IPS DF 6.9 (cell line): ENCODE measurements at regions not wholly inside any gene's neighbourhood (a gene's known extent, or its start where the extent isn't known, plus 50 kb on each side); places are given as distances from the start of the nearest gene placed in this dataset.

ENCODE experiments used
- DNase-seq: peaks from one replicate; pipeline ENCODE4 v3.0.0-alpha.2; 2013; ENCODE audit warnings: low read depth, low spot score
- H3K27ac ChIP-seq: one replicate; pipeline ENCODE4 v1.5.1; 2013; ENCODE audit warnings: low read length, control low read depth
- H3K27me3 ChIP-seq: 2 replicates; pipeline ENCODE4 v1.6.1; 2013; ENCODE audit warnings: mild to moderate bottlenecking, low read length; ENCODE audit not compliant: control insufficient read depth, insufficient read depth
- H3K36me3 ChIP-seq: 2 replicates; pipeline ENCODE4 v1.6.1; 2013; ENCODE audit warnings: low read length; ENCODE audit not compliant: control insufficient read depth, insufficient read depth
- H3K4me1 ChIP-seq: 2 replicates; pipeline ENCODE4 v1.6.1; 2013; ENCODE audit warnings: low read length; ENCODE audit not compliant: control insufficient read depth, insufficient read depth
- H3K4me3 ChIP-seq: 2 replicates; pipeline ENCODE4 v1.5.1; 2013; ENCODE audit warnings: mild to moderate bottlenecking, low read length
- H3K9me3 ChIP-seq: 2 replicates; pipeline ENCODE4 v1.6.1; 2013; ENCODE audit warnings: low read length, inconsistent platforms; ENCODE audit not compliant: control insufficient read depth, insufficient read depth
- WGBS: extraction: QIAGEN DNeasy Blood & Tissue Kit; methylation state at CpG from one replicate; pipeline ENCODE4 v1.1.7; 2013; ENCODE audit warnings: mixed read lengths, missing lambda C conversion rate; ENCODE audit not compliant: insufficient read length, insufficient coverage; 5-methylcytosine and 5-hydroxymethylcytosine counted together

DNA sequence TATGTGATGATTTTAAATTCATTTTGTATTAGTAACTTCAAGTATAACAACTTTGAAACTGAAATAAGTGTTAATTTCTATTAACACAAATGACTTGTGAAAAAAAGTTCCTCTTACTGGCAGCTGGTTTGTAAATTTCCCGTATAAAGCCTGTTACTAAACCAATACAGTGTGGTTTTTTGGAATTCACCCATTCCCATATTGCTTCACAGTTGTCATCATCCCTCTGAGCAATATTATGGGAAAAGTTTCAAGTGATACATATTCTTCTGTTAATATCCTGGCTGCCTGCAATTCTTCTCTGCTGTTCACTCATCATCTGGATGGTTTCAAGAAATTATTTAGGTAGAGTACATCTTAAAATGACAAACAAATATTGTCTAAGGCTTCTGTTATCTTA is 1185.1 kb upstream of the C9orf72 start:
- H3K4me1 ChIP-seq, result no peaks in the 10 kb centered on the region
- no CpG with 5 or more reads among the region's 1 CpG for WGBS
- no peaks in the 10 kb centered on the region for H3K27me3 ChIP-seq
- H3K4me3 ChIP-seq, result no peak overlapping the region
- H3K36me3 ChIP-seq, result no peaks in the 10 kb centered on the region
- H3K27ac ChIP-seq, result no peak overlapping the region
- DNase-seq, result no peak
- H3K9me3 ChIP-seq, result no peaks in the 10 kb centered on the region

DNA sequence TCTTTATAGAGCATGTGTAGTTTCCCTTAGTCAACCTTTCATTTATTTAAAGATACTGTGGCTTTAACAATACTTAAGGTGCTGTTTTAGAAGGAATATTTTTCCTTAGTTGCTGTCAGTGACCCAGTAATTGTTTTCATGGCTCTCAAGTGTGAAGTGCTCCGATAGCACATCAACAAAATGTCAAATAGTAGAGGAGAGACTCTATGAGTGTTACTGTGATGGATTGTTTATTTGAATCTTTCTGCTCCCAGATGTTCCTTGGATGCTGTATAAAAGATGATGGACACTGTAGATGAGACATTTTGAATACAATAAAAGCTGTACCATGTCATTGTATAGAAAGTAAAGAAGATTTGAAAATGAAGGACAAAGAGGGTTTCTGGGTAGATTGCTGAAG is 1185.7 kb upstream of the C9orf72 start:
- Histone ChIP-seq H3K4me1 (no peaks in the 10 kb centered on the region), H3K27me3 (no peaks in the 10 kb centered on the region), H3K36me3 (no peaks in the 10 kb centered on the region), H3K27ac (no peak overlapping the region), H3K4me3 (no peak overlapping the region), H3K9me3 (no peaks in the 10 kb centered on the region)
- WGBS, result no CpG with 5 or more reads among the region's 1 CpG
- DNase-seq, result no peak

DNA sequence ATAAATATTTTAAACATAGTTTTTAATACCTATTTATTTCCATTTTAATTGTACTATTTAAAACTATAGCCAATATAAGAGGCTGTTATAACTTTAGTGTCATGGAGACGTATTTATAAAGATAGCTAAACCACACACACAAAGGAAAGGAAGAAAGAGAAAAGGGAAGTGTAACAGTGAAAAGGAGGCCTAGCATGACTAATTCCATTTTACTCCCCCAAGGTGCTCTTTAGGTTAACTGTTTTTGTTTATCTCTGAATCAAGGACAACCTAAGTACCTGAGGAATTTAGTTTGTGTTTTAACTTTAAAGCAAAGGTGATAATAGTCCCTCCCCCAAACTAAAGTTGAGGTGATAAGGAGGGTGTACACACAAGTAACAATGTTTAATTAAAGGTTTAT is 1188.9 kb upstream of the C9orf72 start:
- no peak for DNase-seq
- H3K9me3 ChIP-seq, result no peaks in the 10 kb centered on the region
- no peaks in the 10 kb centered on the region for H3K27me3 ChIP-seq
- no CpG with 5 or more reads among the region's 1 CpG for WGBS
- no peaks in the 10 kb centered on the region for H3K36me3 ChIP-seq
- no peak overlapping the region for H3K27ac ChIP-seq
- no peak overlapping the region for H3K4me3 ChIP-seq
- no peaks in the 10 kb centered on the region for H3K4me1 ChIP-seq

DNA sequence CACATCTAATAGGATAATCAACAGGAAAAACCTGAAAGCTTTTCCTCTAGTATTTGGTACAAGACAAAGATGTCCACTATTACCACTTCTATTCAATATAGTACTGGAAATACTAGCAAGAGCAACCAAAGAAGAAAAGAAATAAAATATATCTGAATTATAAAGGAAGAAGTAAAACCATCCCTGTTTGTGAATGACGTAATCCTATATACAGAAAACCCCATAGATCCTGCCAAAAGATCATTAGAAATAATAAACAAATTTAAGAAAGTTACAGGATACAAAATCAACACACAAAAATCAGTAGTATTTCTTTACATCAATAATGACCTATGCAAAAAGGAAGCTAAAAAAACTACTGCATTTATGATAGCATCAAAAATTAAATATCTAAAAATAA is 1191.3 kb upstream of the C9orf72 start:
- DNase-seq, result no peak
- H3K36me3 ChIP-seq, result no peaks in the 10 kb centered on the region
- WGBS, result no CpG with 5 or more reads among the region's 1 CpG
- H3K9me3 ChIP-seq, result no peaks in the 10 kb centered on the region
- no peak overlapping the region for H3K27ac ChIP-seq
- no peaks in the 10 kb centered on the region for H3K4me1 ChIP-seq
- no peak overlapping the region for H3K4me3 ChIP-seq
- no peaks in the 10 kb centered on the region for H3K27me3 ChIP-seq

DNA sequence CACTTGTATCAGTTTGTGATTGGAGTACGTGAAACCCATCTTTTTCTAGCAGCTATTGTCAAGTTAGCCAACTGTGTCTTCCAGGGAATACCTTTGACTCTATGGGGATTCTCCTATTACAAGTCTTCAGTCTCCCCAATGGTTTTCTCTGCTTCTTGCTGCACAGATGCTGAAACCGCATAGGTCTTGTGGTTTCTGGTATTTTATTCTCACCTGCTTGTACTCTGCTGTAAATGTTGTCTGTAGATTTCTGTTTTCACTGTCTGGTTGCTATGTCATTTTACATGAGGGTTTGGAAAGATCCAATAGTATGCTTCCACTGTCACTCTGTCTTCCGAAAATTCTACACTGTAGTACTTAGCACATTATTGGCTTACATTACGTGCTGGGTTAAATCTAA is 1196.9 kb upstream of the C9orf72 start:
- no peak for DNase-seq
- no peak overlapping the region for H3K27ac ChIP-seq
- no peaks in the 10 kb centered on the region for H3K36me3 ChIP-seq
- no peaks in the 10 kb centered on the region for H3K9me3 ChIP-seq
- no CpG with 5 or more reads among the region's 4 CpGs for WGBS
- H3K4me1 ChIP-seq, result no peaks in the 10 kb centered on the region
- no peaks in the 10 kb centered on the region for H3K27me3 ChIP-seq
- H3K4me3 ChIP-seq, result no peak overlapping the region

DNA sequence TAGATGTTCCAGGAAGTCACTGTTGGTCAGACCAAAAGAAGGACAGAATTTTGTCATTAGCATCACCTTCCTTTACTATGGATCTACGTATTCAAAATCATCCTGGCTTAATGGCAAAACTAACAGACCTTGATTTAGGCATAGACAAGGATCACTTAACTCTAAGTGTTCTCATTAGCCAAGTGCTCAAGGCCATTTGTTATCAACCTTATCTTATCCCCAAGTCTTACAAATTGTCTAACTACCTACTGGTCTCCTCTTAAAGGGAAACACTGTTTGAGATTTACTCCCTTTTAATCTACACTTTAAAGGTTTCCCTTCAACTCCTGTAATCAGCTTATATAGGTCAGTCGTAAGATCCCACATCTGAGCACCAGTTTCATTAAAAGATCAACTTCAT is 1197.5 kb upstream of the C9orf72 start:
- Histone ChIP-seq H3K27ac (no peak overlapping the region), H3K36me3 (no peaks in the 10 kb centered on the region), H3K4me1 (no peaks in the 10 kb centered on the region), H3K4me3 (no peak overlapping the region), H3K27me3 (no peaks in the 10 kb centered on the region), H3K9me3 (no peaks in the 10 kb centered on the region)
- no peak for DNase-seq
- no CpG with 5 or more reads among the region's 2 CpGs for WGBS

DNA sequence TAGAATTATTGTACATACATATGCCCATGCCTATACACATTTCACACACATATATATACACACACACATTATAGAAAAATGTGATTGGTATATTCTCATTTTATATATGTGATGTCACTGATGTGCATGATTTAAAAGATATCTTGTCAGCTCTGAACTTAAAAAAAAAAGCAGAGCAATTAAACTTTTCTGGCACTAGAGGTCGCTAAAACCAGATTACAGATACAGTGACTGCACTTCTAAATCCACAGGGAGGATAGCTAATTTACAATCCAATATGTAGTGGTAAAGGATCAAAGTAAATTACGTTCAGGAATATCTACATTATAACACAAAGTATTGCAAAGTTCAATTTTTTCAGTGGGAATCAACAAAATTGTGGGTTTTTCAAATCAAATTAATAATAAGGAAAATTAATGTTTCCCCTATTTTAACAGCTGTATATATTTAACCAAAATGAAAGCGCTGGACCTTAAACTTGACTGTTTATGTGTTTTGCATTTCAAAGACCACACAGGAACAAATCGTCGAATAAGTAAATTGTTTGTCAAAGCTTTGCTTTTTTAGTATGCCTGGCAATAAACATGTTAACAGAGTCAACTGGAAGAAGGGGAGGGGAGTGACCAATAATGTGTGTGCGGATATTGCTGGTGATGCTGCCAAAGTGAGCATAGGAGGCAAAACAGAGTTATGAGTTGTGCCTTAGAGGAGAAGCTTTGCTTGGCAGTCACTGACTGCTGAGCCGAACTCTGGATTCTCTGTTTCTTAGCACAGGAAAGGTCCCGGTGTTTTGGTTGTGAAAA is 1201.4 kb upstream of the C9orf72 start:
- no peaks in the 10 kb centered on the region for H3K4me1 ChIP-seq
- no CpG with 5 or more reads among the region's 8 CpGs for WGBS
- no peak overlapping the region for H3K27ac ChIP-seq
- no peak for DNase-seq
- H3K27me3 ChIP-seq, result no peaks in the 10 kb centered on the region
- H3K36me3 ChIP-seq, result no peaks in the 10 kb centered on the region
- H3K4me3 ChIP-seq, result no peak overlapping the region
- no peaks in the 10 kb centered on the region for H3K9me3 ChIP-seq

DNA sequence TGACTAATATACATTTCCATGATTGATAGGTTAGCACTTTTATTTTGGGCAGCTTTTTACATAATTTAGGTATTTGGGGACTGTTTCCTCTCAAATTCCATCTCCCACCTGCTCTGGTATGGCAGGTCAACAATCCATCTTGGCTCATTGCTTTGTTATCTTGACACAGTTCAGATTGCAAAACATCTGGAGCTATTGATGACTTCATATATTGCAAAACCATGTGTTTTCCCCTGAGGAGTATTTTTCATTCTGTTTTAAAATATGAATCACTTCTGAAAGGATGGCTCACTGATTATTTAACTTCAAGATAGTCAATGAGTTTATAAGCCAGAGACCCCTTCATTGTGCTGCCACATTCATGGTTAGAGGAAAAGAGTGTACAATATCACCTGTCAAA is 1206.0 kb upstream of the C9orf72 start:
- Histone ChIP-seq H3K27me3 (no peaks in the 10 kb centered on the region), H3K4me1 (no peaks in the 10 kb centered on the region), H3K27ac (no peak overlapping the region), H3K36me3 (no peaks in the 10 kb centered on the region), H3K4me3 (no peak overlapping the region), H3K9me3 (no peaks in the 10 kb centered on the region)
- no peak for DNase-seq

DNA sequence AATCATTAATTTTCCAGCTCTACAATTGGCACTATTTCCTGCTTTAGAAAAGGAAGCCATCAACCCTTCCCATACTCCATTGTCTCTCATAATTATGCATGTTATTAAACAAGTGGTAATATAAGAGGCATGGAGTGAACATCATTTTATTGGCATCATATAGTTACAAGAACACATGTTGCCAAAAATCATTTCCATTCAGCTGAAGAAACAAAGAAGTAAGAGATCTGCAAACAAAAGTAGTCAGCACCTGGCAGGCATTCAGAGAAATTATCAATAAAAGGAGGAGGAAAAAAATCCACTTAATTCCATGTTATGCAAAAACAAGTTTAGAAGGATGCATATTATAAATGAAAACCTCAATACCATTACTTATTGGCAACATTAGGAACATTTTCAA is 1208.2 kb upstream of the C9orf72 start:
- Histone ChIP-seq H3K27me3 (no peaks in the 10 kb centered on the region), H3K4me3 (no peak overlapping the region), H3K4me1 (no peaks in the 10 kb centered on the region), H3K36me3 (no peaks in the 10 kb centered on the region), H3K9me3 (no peaks in the 10 kb centered on the region), H3K27ac (no peak overlapping the region)
- no peak for DNase-seq

DNA sequence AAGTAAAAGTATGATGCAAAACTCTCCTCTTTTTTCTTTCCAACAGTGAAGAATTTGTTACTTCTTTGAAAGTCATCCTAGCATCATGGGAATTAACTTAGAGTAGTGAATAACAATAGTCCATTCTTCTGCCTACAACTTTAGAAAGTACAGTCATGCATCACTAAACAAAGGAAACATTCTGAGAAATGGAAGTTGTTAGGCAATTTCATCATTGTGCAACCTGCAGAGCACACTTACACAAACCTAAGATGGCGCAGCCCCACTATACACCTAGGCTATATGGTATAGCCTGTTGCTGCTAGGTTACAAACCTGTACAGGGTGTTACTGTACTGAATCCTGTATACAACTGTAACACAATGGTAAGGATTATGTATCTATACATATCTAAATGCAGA is 1209.3 kb upstream of the C9orf72 start:
- Histone ChIP-seq H3K27me3 (no peaks in the 10 kb centered on the region), H3K4me3 (no peak overlapping the region), H3K36me3 (no peaks in the 10 kb centered on the region), H3K4me1 (no peaks in the 10 kb centered on the region), H3K9me3 (no peaks in the 10 kb centered on the region), H3K27ac (no peak overlapping the region)
- no CpG with 5 or more reads among the region's 1 CpG for WGBS
- DNase-seq, result no peak

DNA sequence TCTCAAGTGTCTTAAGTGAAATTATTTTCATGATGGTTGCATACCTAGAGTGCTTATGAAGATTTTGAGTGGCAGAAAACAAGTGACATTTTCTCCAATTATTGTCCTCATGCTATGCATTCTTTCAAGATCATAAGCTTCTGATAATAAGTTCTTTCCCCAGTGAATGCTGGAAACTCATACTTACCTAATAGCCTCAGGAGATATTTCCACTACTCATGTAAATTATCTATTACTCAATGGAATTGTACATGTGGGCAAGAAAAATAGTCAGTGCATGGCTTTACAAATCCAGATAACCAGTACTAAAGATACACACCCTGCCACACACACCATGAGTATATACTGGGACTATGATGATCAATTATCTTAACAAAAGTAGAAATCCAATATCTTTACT is 1219.4 kb upstream of the C9orf72 start:
- no peaks in the 10 kb centered on the region for H3K9me3 ChIP-seq
- H3K36me3 ChIP-seq, result no peaks in the 10 kb centered on the region
- no peaks in the 10 kb centered on the region for H3K27me3 ChIP-seq
- H3K4me3 ChIP-seq, result no peak overlapping the region
- no peaks in the 10 kb centered on the region for H3K4me1 ChIP-seq
- no peak for DNase-seq
- H3K27ac ChIP-seq, result no peak overlapping the region
